Activated naive CD8-positive, alpha-beta T cell treated with anti-CD3 and anti-CD28 coated beads, Interleukin-2, amount 50 U/mL, for 24 hours (primary cell): ENCODE measurements at regions not wholly inside any gene's neighbourhood (a gene's known extent, or its start where the extent isn't known, plus 50 kb on each side); places are given as distances from the start of the nearest gene placed in this dataset.
"Not testable (repeated sequence)": the region's sequence is repeated elsewhere in the genome, so short reads cannot be mapped to it uniquely, and the experiment has no call there.

Experiments
- ATAC-seq: fragments of 150-1000 bp; cut with Tn5 transposase; one replicate; pipeline ENCODE4 v1.10.0; 2021
- DNase-seq: peaks from one replicate; pipeline ENCODE4 v3.0.0; 2021
- H3K27ac Mint-ChIP-seq: one replicate; pipeline ENCODE4 v1.8.0; 2021; ENCODE audit warnings: mild to moderate bottlenecking, mixed read lengths
- H3K27me3 Mint-ChIP-seq: one replicate; pipeline ENCODE4 v1.8.0; 2021; ENCODE audit warnings: mixed read lengths
- H3K36me3 Mint-ChIP-seq: one replicate; pipeline ENCODE4 v1.8.0; 2021; ENCODE audit warnings: low read depth, mixed read lengths
- H3K4me1 Mint-ChIP-seq: one replicate; pipeline ENCODE4 v1.8.0; 2021; ENCODE audit warnings: mixed read lengths
- H3K4me3 Mint-ChIP-seq: one replicate; pipeline ENCODE4 v1.8.0; 2021; ENCODE audit warnings: mild to moderate bottlenecking, moderate library complexity, mixed read lengths
- H3K9me3 Mint-ChIP-seq: one replicate; pipeline ENCODE4 v1.8.0; 2021; ENCODE audit warnings: mixed read lengths

GRCh38 chr2:87533390-87534272 is 214.3 kb upstream of the PLGLB2 start:
- H3K9me3 Mint-ChIP-seq, H3K27me3 Mint-ChIP-seq, H3K36me3 Mint-ChIP-seq, H3K4me3 Mint-ChIP-seq: not testable (repeated sequence)
- DNase-seq: peak; percentile 40
- peak overlapping the region; percentile 67 for H3K27ac Mint-ChIP-seq
- ATAC-seq: peak; percentile 34
- H3K4me1 Mint-ChIP-seq: peaks cover 34% of the 10 kb centered on the region

- not testable (repeated sequence) for DNase-seq, ATAC-seq, H3K9me3 Mint-ChIP-seq, H3K36me3 Mint-ChIP-seq, H3K27me3 Mint-ChIP-seq, H3K4me3 Mint-ChIP-seq
- Mint-ChIP-seq H3K4me1 (peaks cover 40% of the 10 kb centered on the region), H3K27ac (peak overlapping the region; percentile 67)
Measured at GRCh38 chr2:87534273-87534889, 213.5 kb upstream of the PLGLB2 start.

GRCh38 chr2:87536427-87536826 is 211.5 kb upstream of the PLGLB2 start:
- not testable (repeated sequence) for H3K36me3 Mint-ChIP-seq, H3K9me3 Mint-ChIP-seq, ATAC-seq, DNase-seq, H3K27me3 Mint-ChIP-seq, H3K4me3 Mint-ChIP-seq
- Mint-ChIP-seq H3K4me1 (peaks cover 35% of the 10 kb centered on the region), H3K27ac (peak overlapping the region; percentile 73)

- H3K27ac Mint-ChIP-seq: peak overlapping the region; percentile 93
- peak overlapping the region; percentile 68 for H3K4me3 Mint-ChIP-seq
- not testable (repeated sequence) for DNase-seq
Measured at GRCh38 chr2:87537251-87537671, 210.6 kb upstream of the PLGLB2 start.

GRCh38 chr2:87538268-87538667 is 209.6 kb upstream of the PLGLB2 start:
- H3K36me3 Mint-ChIP-seq, DNase-seq, H3K27ac Mint-ChIP-seq, H3K27me3 Mint-ChIP-seq, H3K9me3 Mint-ChIP-seq, H3K4me3 Mint-ChIP-seq: not testable (repeated sequence)
- ATAC-seq: peak; percentile 68
- H3K4me1 Mint-ChIP-seq: peaks cover 28% of the 10 kb centered on the region

More at GRCh38 chr2:87537251-87537671, 210.6 kb upstream of the PLGLB2 start:
- H3K27me3 Mint-ChIP-seq, H3K9me3 Mint-ChIP-seq, H3K36me3 Mint-ChIP-seq: not testable (repeated sequence)
- peaks cover 33% of the 10 kb centered on the region for H3K4me1 Mint-ChIP-seq
- ATAC-seq: peak; percentile 23

GRCh38 chr2:87539151-87539943 is 208.5 kb upstream of the PLGLB2 start:
- peak overlapping the region; percentile 74 for H3K27ac Mint-ChIP-seq
- not testable (repeated sequence) for ATAC-seq, DNase-seq, H3K9me3 Mint-ChIP-seq, H3K27me3 Mint-ChIP-seq, H3K4me3 Mint-ChIP-seq, H3K36me3 Mint-ChIP-seq
- peaks cover 21% of the 10 kb centered on the region for H3K4me1 Mint-ChIP-seq

- H3K27me3 Mint-ChIP-seq, DNase-seq, H3K27ac Mint-ChIP-seq, H3K36me3 Mint-ChIP-seq, H3K9me3 Mint-ChIP-seq, H3K4me3 Mint-ChIP-seq, ATAC-seq: not testable (repeated sequence)
- peaks cover 21% of the 10 kb centered on the region for H3K4me1 Mint-ChIP-seq
Measured at GRCh38 chr2:87540242-87540641, 207.6 kb upstream of the PLGLB2 start.

- H3K4me1 Mint-ChIP-seq: peaks cover 15% of the 10 kb centered on the region
- H3K27me3 Mint-ChIP-seq, H3K9me3 Mint-ChIP-seq, H3K36me3 Mint-ChIP-seq: not testable (repeated sequence)
- peak overlapping the region; percentile 91 for H3K27ac Mint-ChIP-seq
- peak overlapping the region; percentile 59 for H3K4me3 Mint-ChIP-seq
- peak; percentile 77 for ATAC-seq
- peak; percentile 67 for DNase-seq
Measured at GRCh38 chr2:87542599-87543174, 205.2 kb upstream of the PLGLB2 start.

GRCh38 chr2:87543797-87544196 is 204.1 kb upstream of the PLGLB2 start:
- not testable (repeated sequence) for H3K27me3 Mint-ChIP-seq, DNase-seq, H3K27ac Mint-ChIP-seq, H3K9me3 Mint-ChIP-seq, H3K36me3 Mint-ChIP-seq, H3K4me3 Mint-ChIP-seq
- ATAC-seq: peak; percentile 42
- H3K4me1 Mint-ChIP-seq: peaks cover 17% of the 10 kb centered on the region

GRCh38 chr2:87547106-87547505 is 200.8 kb upstream of the PLGLB2 start:
- not testable (repeated sequence) for DNase-seq, H3K4me3 Mint-ChIP-seq

GRCh38 chr2:87547966-87548365 is 199.9 kb upstream of the PLGLB2 start:
- Mint-ChIP-seq H3K27ac (peak overlapping the region; percentile 65), H3K4me1 (peaks cover 21% of the 10 kb centered on the region)
- not testable (repeated sequence) for H3K27me3 Mint-ChIP-seq, DNase-seq, H3K36me3 Mint-ChIP-seq, H3K9me3 Mint-ChIP-seq, H3K4me3 Mint-ChIP-seq
- peak; percentile 78 for ATAC-seq

More at GRCh38 chr2:87547106-87547505, 200.8 kb upstream of the PLGLB2 start:
- Mint-ChIP-seq H3K4me1 (peaks cover 24% of the 10 kb centered on the region), H3K27ac (peak overlapping the region; percentile 71)
- H3K36me3 Mint-ChIP-seq, H3K27me3 Mint-ChIP-seq, H3K9me3 Mint-ChIP-seq, ATAC-seq: not testable (repeated sequence)

- not testable (repeated sequence) for DNase-seq, H3K9me3 Mint-ChIP-seq, H3K27me3 Mint-ChIP-seq, H3K36me3 Mint-ChIP-seq
- Mint-ChIP-seq H3K27ac (peak overlapping the region; percentile 94), H3K4me1 (peaks cover 26% of the 10 kb centered on the region), H3K4me3 (peak overlapping the region; percentile 55)
- ATAC-seq: peak; percentile 73
Measured at GRCh38 chr2:87548681-87549536, 199.0 kb upstream of the PLGLB2 start.

- H3K36me3 Mint-ChIP-seq, DNase-seq, ATAC-seq, H3K4me3 Mint-ChIP-seq, H3K9me3 Mint-ChIP-seq, H3K27me3 Mint-ChIP-seq, H3K27ac Mint-ChIP-seq: not testable (repeated sequence)
- peaks cover 26% of the 10 kb centered on the region for H3K4me1 Mint-ChIP-seq
Measured at GRCh38 chr2:87549561-87550202, 198.2 kb upstream of the PLGLB2 start.
